ENCODE measurements at regions not wholly inside any gene's neighbourhood (a gene's known extent, or its start where the extent isn't known, plus 50 kb on each side); places are given as distances from the start of the nearest gene placed in this dataset.
"Not testable (repeated sequence)": the region's sequence is repeated elsewhere in the genome, so short reads cannot be mapped to it uniquely, and the experiment has no call there.

DNA sequence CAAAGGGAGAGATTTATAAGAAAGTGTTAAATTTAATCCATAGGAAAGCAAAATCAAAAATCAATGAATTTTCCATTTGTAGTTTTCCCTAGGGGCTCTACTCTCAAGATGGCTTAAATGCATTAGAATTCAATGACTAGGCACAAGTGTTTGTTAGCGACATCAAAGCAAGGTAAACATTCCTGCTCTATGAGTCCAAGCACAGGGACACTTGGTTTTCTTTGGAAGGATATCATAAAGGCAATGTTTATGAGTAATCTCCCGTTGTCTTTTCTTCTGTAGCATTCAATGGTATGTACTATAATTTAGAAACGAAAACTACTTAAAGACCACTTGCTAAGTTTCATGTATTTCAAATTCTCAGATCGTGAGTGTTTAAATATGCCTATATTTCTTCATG lies 54.8 kb upstream of the ZNF717 start:
- not testable (repeated sequence) for DNase-seq (ENCODE audit: low spot score)

DNA sequence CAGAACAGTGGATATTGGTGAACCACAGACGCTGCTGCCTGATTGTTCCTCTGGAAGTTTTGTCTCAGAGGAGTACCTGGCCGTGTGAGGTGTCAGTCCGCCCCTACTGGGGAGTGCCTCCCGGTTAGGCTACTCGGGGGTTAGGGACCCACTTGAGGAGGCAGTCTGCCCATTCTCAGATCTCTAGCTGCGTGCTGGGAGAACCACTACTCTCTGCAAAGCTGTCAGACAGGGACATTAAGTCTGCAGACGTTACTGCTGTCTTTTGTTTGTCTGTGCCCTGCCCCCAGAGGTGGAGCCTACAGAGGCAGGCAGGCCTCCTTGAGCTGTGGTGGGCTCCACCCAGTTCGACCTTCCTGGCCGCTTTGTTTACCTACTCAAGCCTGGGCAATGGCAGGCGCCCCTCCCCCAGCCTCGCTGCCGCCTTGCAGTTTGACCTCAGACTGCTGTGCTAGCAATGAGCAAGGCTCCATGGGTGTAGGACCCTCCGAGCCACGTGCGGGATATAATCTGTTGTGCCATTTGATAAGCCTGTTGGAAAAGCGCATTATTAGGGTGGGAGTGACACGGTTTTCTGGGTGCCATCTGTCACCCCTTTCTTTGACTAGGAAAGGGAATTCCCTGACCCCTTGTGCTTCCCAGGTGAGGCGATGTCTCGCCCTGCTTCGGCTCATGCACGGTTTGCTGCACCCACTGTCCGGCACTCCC lies 65.1 kb upstream of the ZNF717 start:
- not testable (repeated sequence) for DNase-seq (ENCODE audit: low spot score)

DNA sequence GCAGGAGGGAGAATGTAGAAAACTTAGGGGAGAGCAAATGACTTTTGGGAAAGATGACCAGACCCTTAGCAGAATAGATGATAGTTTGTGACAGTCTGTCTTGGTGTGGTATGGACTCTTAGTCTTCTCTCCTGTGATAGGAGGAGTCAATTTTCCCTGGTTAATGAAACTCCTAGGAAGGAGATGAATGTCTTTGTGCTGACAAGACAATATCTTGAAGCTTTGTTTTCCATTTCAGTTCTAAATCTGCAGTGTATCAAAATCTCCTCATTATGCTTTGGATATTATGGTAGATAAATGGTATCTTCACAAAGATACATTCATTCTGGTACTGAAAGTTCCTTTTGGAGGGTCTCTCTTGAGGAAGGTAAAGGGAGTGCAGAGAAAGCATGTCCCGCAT lies 77.8 kb upstream of the ZNF717 start:
- DNase-seq (ENCODE audit: low spot score), result no peak

DNA sequence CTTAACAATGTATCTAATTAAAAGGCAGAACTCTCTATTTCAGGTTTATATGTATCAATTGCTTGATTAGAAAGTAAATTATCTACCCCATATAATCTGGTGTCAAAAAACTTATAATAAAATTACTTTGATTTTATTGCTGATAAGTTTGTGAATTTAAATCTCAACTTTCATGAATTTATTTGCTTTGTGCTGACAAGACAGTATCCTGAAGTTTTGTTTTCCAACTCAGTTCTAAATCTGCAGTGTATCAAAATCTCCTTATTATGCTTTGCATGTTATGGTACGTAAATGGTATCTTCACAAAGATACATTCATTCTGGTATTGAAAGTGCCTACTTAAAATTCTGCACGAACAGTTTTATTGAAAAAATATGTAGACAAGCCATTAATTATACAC lies 78.5 kb upstream of the ZNF717 start:
- DNase-seq (ENCODE audit: low spot score), result no peak

DNA sequence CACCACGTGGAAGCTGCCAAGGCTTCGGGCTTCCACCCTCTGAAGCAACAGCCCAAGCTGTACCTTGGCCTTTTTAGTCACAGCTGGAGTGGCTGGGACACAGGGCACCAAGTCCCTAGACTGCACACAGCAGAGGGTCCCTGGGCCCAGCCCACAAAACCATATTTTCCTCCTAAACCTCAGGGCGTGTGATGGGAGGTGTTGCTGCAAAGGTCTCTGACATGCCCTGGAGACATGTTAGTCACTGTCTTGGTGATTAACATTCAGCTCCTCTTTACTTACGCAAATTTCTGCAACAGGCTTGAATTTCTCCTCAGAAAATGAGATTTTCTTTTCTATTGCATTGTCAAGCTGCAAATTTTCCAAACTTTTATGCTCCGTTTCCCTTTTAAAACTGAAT lies 98.4 kb upstream of the ZNF717 start:
- DNase-seq (ENCODE audit: low spot score), result not testable (repeated sequence)

DNA sequence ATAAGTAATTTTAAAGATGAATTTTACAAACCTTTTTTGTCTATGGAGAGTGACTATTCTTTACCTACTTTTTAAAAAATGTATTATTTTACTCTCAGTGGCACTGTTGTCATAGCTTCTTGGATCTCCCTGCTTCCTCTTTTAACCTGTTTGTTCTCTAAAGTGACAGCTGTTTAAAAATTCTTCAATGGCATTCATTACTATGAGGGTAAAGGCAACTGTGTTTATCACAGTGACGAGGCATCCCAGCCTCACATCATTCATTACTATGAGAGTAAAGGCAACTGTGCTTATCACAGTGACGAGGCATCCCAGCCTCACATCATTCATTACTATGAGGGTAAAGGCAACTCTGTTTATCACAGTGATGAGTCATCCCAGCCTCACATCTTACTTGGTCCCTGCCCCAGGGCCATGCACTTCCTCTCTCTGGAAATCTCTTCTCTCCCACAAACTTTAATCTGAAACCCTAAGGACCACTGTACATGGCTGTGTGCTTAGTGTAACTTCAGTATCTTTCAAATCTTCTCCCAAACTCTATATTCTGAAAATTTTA lies 101.7 kb upstream of the ZNF717 start:
- DNase-seq (ENCODE audit: low spot score), result no peak

DNA sequence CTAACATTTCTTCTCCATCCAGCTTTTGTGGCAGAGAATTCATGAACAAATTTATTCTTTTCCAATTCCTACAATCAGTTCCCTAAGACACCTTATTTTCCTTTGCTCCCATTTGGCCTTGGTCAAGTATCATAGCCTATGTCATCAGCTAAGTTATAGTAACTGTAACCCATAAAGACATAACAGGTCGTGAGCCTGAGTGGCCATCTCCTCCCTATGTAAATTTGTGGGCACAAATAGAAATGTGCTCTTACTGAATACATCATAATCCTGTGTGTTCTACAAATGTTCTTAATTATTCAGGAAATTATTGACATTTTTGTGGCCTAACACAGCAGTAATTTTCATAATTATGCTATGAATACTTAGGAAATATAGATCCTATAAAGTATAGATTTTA lies 108.9 kb upstream of the ZNF717 start:
- DNase-seq (ENCODE audit: low spot score), result no peak

DNA sequence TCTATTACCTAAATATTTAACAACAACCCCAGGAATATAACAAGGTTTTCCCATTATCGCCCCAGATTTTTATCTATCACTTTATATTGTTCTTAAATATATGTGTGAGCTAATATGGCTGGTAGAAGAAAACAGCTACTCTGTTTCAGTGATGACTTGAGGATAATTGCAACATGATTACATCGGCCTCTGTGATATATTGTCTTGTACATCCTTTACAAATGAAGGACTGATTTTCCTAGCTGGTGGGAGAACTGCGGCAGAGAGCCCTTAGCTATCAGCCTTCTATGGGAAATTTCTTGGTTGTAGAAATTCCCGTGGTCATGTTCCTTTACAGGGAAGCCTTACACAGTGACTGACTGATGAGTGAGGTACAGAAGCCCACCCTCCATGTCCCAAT lies 110.9 kb upstream of the ZNF717 start:
- DNase-seq (ENCODE audit: low spot score), result no peak

DNA sequence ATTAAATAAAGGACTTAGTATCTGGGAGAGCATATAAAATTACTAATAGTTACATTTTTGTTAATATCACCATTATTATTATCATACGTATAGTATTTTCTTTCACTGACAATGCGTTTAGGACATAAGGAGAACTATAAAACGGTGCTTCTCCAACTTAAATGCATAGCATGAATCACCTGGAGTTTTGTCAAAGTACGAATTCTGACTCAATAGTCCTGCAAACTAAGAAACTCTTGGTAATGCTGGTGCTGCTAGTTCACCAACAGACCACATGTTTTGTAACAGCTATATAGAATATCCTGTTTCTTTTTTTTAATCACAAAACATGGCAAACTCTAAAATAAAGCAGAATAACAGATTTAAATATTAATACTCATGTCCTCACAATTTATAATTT lies 116.1 kb upstream of the ZNF717 start:
- not testable (repeated sequence) for DNase-seq (ENCODE audit: low spot score)

DNA sequence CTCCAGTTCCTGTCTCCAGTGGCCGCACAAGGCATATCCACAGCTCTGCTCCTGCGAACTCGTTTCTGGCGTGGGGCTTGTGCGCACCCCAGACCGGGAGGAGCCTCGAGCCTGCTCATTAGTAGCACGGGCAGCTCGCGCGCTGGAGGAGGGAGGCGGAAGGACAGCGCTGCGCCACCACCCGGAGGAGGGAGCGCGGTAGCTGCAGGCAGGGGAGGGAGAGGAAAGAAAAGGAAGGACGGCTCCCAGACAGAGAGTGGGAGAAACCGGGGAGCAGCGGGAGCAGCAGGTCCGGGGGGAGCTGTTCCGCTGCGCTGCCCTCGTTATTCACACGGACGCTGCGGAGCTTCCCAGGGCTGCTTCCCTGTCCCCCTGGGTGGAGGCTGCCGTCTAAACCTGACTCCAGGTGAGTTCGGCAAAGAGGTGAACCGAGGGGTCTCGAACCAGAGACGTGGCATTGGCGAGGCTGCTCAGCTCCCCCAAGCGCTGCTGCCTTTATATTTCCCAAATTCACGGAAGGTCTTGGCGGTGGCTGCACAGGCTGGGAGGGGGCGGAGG lies 121.3 kb upstream of the ZNF717 start:
- DNase-seq (ENCODE audit: low spot score), result no peak

DNA sequence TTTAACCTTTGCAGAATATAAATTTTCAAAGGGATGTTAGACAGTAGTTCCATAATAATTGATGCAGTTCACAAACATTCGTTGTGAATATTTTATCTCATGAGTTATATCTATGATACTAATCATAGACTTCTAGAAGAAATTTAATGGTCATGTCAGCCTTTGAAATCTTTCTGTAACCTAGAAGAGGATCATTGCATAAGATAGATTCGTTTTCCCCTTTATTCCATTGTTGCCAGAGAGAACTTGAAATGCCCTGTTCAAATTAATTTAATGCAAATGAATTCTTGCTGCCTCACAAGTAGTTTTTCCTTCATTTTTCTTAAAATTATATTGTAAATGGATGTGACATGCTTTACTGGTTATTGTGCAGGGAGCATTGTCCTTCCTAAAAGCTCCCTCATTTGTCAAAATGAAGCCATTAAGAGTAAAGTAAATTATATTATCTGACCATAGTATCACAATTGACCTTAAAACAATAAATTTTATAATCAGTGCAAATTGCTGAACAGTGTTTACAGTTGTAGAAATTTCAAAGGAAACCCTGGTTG lies 128.5 kb upstream of the ZNF717 start:
- DNase-seq (ENCODE audit: low spot score), result no peak

DNA sequence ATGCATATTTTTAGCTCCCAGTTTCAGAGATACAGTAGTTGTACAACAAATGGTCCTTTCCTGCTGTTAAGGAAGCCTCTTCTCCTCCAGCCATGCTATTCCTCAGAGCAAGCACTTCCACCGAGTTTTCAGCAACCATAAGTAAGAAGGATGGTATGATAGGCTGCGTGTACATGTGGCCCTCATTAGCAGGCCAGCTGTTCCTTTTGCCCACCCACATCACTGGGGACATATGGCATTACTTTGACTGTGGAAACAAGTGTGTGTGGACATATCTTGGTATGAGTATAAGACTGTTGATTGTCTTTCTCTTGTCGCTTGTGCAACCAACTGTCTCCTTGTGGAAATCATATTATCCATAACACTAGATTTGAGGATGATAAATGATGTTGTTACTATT lies 129.4 kb upstream of the ZNF717 start:
- DNase-seq (ENCODE audit: low spot score), result not testable (repeated sequence)

DNA sequence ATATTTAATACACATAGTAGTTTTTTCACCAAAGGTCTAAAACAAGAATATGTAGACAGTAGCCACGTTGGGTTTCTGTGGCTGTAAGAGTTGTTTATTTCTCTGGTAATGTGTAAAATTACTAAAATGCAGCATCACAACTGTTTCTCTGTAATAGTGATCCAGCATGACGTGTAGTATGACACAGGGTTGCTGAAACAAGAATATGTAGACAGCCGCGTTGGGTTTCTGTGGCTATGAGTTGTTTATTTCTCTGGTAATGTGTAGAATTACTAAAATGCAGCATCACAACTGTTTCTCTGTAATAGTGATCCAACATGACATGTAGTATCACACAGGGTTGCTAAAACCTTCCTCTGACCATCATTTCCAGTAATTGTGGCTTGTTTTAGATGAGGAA lies 153.6 kb upstream of the ZNF717 start:
- no peak for DNase-seq (ENCODE audit: low spot score)

DNA sequence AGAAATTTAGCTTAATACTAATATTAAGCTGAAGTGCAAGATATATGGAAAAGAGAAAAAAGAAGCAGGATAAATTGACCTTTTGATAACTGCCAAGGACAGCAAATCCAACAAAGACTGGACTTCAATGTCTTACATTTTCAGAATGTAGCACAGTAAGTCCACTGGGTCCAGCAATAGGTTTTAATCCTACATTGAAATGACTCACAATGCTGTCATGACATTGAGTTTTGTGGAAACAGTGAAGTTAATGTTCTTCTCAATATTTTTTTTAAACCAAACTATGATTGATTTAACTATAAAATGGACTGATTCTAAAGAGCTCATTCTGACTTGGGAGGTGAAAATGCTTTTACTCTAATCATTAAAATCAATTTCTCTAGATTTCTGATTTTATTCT lies 166.6 kb upstream of the ZNF717 start:
- DNase-seq (ENCODE audit: low spot score), result no peak

DNA sequence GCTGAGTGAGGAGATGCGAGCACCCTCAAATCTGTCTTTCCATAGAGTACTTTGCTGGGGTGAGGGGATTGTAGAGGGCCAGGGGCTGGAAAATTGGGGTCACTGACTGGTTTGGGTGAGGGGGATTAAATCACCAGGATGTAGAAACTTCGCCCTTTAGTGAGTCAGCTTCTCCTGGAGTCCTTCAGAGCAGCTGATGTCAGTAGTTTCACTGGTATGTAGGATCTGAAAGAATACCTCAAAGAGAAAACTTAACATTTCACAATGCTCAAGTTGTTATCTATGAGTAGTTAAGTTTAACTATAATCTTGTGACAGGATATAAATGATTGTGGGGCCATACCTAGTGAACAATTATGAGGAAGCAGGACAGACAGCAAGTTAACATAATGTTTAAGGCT lies 174.7 kb upstream of the ZNF717 start:
- not testable (repeated sequence) for DNase-seq (ENCODE audit: low spot score)

DNA sequence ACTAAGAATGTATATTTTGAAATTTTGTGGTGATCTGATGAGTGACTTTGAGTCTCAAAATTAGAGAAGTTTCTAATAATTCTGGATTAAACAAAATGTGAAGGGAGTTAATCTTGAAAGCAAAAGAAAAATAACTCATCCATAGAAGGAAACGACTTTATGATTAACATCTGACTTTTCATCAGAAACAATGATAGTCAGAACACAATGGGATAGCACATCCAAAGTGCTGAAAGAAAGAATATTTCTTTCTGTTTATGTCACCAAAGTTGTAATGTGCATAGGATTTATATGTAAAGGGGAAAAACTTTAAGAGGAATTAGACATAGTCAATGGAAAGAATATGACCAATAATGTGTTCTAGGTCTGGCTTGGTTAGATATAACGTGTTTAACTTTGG lies 176.7 kb upstream of the ZNF717 start:
- DNase-seq (ENCODE audit: low spot score), result not testable (repeated sequence)

DNA sequence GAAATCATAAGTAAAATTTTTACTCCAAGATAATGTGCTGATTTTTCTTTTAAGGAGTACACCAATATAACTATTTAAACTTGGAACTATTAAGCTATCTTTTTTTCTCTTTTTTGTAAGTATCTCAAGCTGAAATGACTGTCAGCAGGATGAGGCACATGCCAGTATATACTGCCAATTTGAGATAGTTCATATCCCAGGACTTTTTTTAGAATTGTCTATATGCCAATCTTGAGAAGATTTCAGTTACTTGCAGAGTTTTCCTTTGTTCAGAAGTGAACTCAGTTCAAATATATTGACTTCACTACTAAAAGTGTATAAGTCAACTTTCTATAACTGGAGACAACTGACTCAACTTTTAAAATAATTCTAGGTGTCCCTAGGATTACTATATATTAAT lies 181.7 kb upstream of the ZNF717 start:
- DNase-seq (ENCODE audit: low spot score), result no peak

DNA sequence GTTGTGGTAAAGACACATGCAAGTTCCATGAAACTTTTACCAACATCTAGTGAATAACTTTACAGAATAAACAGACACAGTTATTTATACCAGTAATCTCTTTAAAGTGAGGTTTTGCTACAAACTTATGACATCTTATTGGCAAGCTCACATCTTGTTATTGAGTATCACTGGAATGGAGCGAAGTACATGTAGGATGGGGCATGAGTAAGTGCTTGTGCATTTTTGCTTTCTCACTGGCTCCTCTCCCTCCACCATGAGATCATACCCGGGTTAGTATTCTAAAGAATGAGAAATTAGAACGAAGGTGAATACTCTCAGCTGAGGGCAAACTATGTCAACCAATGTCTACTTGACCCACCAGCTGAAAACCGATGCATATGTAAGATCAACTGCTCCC lies 193.3 kb upstream of the ZNF717 start:
- no peak for DNase-seq (ENCODE audit: low spot score)

DNA sequence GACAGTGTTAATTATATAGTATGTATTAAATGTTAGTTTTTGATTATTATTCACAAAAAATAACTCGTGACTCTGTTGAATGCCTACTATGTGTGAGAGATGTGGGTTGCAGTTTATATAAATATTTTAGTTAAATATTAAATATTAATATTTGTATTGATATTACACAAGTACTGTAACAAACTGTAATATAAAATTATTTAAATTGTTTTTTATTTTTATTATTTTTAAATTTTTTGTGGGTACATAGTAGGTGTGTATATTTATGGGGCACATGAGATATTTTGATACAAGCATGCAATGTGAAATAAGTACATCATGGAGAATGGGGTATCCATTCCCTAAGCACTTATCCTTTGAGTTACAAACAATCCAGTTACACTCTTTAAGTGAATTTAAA lies 196.1 kb upstream of the ZNF717 start:
- no peak for DNase-seq (ENCODE audit: low spot score)

DNA sequence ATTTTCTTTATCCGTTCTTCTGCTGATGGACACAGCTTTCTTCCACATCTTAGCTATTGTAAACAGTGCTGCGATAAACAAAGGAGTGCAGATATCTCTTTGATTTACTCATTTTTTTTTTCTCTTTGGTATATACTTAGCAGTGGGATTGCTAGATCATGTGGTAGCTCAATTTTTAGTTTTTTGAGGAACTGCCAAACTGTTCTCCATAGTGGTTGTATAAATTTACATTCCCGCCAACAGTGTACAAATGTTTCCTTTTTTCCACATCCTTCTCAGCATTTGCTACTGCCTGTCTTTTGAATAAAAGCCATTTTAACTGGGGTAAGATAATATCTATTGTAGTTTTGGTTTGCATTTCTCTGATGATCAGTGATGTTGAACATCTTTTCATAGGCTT lies 196.8 kb upstream of the ZNF717 start:
- DNase-seq (ENCODE audit: low spot score), result no peak

DNA sequence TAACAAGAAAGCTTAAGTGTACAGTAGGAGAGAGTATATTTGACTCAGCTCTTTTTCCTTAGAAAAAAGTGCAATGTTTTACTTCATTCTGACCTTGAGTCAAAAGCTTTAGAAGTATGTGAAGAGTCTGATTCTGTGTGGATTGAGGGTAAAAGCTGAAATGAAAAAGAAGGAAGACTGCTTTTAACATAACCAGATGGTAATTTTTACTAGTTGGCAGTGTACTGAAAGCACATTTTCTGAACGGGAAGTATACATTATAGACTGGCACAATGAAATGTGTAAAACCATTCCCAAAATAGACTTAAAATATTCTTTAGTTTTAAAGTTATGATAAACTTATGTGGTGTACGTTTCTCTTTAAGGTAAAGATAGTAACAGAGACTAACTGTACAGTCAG lies 197.8 kb upstream of the ZNF717 start:
- DNase-seq (ENCODE audit: low spot score), result no peak

DNA sequence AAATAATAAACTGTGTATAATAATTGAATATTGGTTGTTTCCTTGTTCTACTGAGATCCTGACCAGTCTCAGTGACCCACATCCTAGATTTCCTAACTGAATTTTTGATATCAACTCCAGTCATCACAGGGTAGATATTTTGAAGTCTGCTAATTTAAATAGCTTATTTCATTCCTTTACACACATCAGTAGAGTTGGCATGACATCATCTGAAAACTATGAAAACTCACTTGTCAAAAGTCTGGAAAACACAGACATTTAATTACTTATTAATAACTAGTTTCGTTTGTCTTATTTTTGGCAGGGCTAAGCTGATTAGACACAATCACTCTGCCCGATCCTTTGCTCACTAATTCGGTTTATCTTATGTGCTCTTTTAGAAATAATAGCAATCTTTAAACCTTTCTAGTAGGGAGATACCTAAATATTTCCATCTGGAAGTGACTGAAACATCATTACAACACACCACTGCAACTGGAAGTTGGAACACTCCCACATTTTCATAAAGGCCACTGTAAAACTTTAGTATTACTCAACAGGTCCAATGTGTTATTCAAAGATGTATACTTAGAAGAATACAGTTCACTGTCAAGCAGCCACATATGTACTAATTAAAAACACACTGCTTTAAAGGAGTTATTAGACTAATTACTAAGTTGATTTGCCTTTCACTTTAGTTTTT lies 198.4 kb upstream of the ZNF717 start:
- DNase-seq (ENCODE audit: low spot score), result no peak

DNA sequence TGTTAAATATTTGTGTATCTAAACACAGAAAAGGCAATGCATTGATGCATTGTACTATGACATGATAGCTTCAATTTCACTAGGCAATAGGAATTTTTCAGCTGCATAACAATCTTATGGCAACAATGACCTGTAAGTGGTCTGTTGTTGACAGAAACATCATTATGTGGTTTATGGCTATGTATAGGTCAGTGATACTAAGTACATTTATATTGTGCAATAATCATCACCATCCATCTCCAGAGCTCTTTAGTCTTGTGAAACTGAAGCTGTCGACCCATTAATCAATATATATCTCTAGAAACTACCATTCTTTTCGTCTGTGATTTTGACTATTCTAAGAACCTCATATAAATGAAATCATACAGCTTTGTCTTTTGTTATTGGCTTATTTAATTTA lies 200.1 kb upstream of the ZNF717 start:
- DNase-seq (ENCODE audit: low spot score), result no peak

Data from HuH-7.5 (cell line).